Activated T-cell treated with anti-CD3 and anti-CD28 coated beads for 48 hours (primary cell): ENCODE measurements at regions not wholly inside any gene's neighbourhood (a gene's known extent, or its start where the extent isn't known, plus 50 kb on each side); places are given as distances from the start of the nearest gene placed in this dataset.
"Not testable (repeated sequence)": the region's sequence is repeated elsewhere in the genome, so short reads cannot be mapped to it uniquely, and the experiment has no call there.

ENCODE experiments used
- DNase-seq: peaks from one replicate; pipeline ENCODE4 v3.0.0-alpha.2; 2020; ENCODE audit warnings: low read depth

GRCh38 chr13:59360916-59361315 lies 802.8 kb downstream of the DIAPH3 start:
- no peak for DNase-seq

GRCh38 chr13:59363313-59363712 lies 800.4 kb downstream of the DIAPH3 start:
- no peak for DNase-seq

GRCh38 chr13:59363947-59364346 lies 799.8 kb downstream of the DIAPH3 start:
- DNase-seq, result no peak

GRCh38 chr13:59364641-59365085 lies 799.1 kb downstream of the DIAPH3 start:
- DNase-seq, result no peak

GRCh38 chr13:59367467-59367866 lies 796.3 kb downstream of the DIAPH3 start:
- no peak for DNase-seq

GRCh38 chr13:59367904-59368303 lies 795.8 kb downstream of the DIAPH3 start:
- no peak for DNase-seq

- DNase-seq, result no peak
These were observed 795.0 kb downstream of the DIAPH3 start for GRCh38 chr13:59368693-59369092.

- DNase-seq, result no peak
These were observed 792.5 kb downstream of the DIAPH3 start for GRCh38 chr13:59371229-59371628.

GRCh38 chr13:59373341-59373740 lies 790.4 kb downstream of the DIAPH3 start:
- no peak for DNase-seq

- no peak for DNase-seq
These were observed 789.0 kb downstream of the DIAPH3 start for GRCh38 chr13:59374691-59375090.

GRCh38 chr13:59384154-59384553 lies 779.6 kb downstream of the DIAPH3 start:
- DNase-seq, result no peak

- peak; percentile 8 for DNase-seq
These were observed 772.0 kb downstream of the DIAPH3 start for GRCh38 chr13:59391696-59392095.

GRCh38 chr13:59392328-59392727 lies 771.4 kb downstream of the DIAPH3 start:
- DNase-seq, result no peak

GRCh38 chr13:59394496-59394895 lies 769.2 kb downstream of the DIAPH3 start:
- DNase-seq, result no peak

- no peak for DNase-seq
These were observed 765.6 kb downstream of the DIAPH3 start for GRCh38 chr13:59398127-59398526.

- no peak for DNase-seq
These were observed 765.1 kb downstream of the DIAPH3 start for GRCh38 chr13:59398661-59399060.

GRCh38 chr13:59399513-59399912 lies 764.2 kb downstream of the DIAPH3 start:
- DNase-seq, result no peak

GRCh38 chr13:59404331-59404730 lies 759.4 kb downstream of the DIAPH3 start:
- DNase-seq, result no peak

GRCh38 chr13:59407251-59407650 lies 756.5 kb downstream of the DIAPH3 start:
- DNase-seq, result not testable (repeated sequence)

GRCh38 chr13:59408738-59409137 lies 755.0 kb downstream of the DIAPH3 start:
- DNase-seq, result no peak

- DNase-seq, result no peak
These were observed 754.5 kb downstream of the DIAPH3 start for GRCh38 chr13:59409211-59409610.

- DNase-seq, result no peak
These were observed 754.0 kb downstream of the DIAPH3 start for GRCh38 chr13:59409634-59410200.

- no peak for DNase-seq
These were observed 750.6 kb downstream of the DIAPH3 start for GRCh38 chr13:59413126-59413525.

- DNase-seq, result no peak
These were observed 749.7 kb downstream of the DIAPH3 start for GRCh38 chr13:59414006-59414405.

- no peak for DNase-seq
These were observed 748.2 kb downstream of the DIAPH3 start for GRCh38 chr13:59415498-59415897.
